ENCODE measurements at regions not wholly inside any gene's neighbourhood (a gene's known extent, or its start where the extent isn't known, plus 50 kb on each side); places are given as distances from the start of the nearest gene placed in this dataset.
"Not testable (repeated sequence)": the region's sequence is repeated elsewhere in the genome, so short reads cannot be mapped to it uniquely, and the experiment has no call there.

DNA sequence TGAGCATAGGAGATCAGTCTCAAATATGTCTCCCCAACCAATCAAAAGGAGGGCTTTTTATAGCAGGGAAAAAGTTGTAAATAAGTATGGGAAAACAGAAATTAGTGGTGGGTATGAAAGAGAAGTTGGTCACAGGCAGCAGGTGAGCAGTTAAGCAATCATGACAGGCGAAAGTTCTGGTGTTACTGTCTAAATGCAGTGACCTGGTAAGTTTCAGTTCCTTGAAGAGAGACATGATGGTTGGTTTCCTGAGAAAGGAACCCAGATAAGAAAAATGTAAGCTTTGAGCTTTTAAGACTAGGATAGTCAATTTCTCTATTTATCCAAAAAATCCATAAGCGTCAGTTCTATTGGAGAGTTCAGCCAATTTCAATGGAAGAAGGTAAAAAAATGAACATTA lies 466.2 kb upstream of the FLRT2 start:
- no peak for DNase-seq
- H3K36me3 Mint-ChIP-seq (ENCODE audit: insufficient read depth in 2 of 2), result no peaks in the 10 kb centered on the region

GRCh38 chr14:85071447-85071846 lies 458.5 kb upstream of the FLRT2 start:
- Mint-ChIP-seq H3K4me1 (ENCODE audit: low read depth) (no peaks in the 10 kb centered on the region), H3K4me3 (no peak overlapping the region), H3K36me3 (ENCODE audit: insufficient read depth in 2 of 2) (peaks cover 0 to 4% of the 10 kb centered on the region in 2 donors), H3K27ac (no peak overlapping the region), H3K27me3 (ENCODE audit: low read depth) (no peaks in the 10 kb centered on the region), H3K9me3 (peaks cover 0 to 6% of the 10 kb centered on the region in 2 donors)
- ATAC-seq (replicated peaks in 1 of 2), result no peak
- no peak for DNase-seq

More for the DNA sequence above, 466.2 kb upstream of the FLRT2 start:
- Mint-ChIP-seq H3K9me3 (peaks cover 4 to 6% of the 10 kb centered on the region in 2 donors), H3K4me1 (ENCODE audit: low read depth) (no peaks in the 10 kb centered on the region), H3K27ac (no peak overlapping the region), H3K4me3 (no peak overlapping the region), H3K27me3 (ENCODE audit: low read depth) (no peaks in the 10 kb centered on the region)
- no peak for ATAC-seq (replicated peaks in 1 of 2)

GRCh38 chr14:85074955-85075354 lies 455.0 kb upstream of the FLRT2 start:
- no peaks in the 10 kb centered on the region for H3K27me3 Mint-ChIP-seq (ENCODE audit: low read depth)
- peaks cover 0 to 4% of the 10 kb centered on the region in 2 donors for H3K36me3 Mint-ChIP-seq (ENCODE audit: insufficient read depth in 2 of 2)
- H3K4me1 Mint-ChIP-seq (ENCODE audit: low read depth), result no peaks in the 10 kb centered on the region
- DNase-seq (no peak), ATAC-seq (replicated peaks in 1 of 2) (no peak)
- no peak overlapping the region for H3K4me3 Mint-ChIP-seq
- peaks cover 2 to 3% of the 10 kb centered on the region in 2 donors for H3K9me3 Mint-ChIP-seq
- H3K27ac Mint-ChIP-seq, result no peak overlapping the region

DNA sequence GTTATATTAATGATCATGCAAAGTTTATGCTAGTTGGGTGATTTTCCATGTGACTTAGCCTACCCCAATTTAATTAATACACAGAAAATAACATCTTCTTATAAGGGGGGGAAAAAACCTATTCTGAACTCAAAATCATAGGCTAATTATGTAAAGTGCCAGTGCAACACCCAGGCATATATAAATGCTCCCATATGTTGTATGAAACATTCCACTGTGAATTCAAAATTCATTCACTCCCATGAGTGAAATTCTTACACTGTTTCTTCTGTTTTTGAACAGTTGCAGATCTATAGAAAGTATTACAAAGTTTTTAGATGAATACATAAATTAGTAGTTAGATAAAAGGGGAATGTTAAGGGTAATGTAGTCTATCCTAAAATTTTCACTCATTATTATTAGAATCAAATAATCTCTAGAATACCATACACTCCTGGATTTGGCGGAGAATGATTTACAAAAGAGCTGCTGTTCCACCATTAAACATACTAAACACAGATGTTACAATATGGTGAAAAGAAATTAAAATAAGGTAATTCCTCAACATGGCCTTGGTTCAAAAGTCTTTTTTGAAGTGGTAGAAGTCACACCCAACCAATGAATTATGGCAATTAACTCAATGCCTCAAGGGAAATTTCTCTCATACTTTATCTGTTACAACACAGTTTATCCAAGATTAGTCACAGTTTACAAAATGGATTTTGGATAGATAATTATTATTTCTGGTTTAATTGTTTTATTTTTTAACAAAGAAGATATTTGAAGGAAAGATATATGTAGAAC lies 454.1 kb upstream of the FLRT2 start:
- H3K27ac Mint-ChIP-seq, result no peak overlapping the region
- no peaks in the 10 kb centered on the region for H3K36me3 Mint-ChIP-seq (ENCODE audit: insufficient read depth in 2 of 2)
- no peaks in the 10 kb centered on the region for H3K27me3 Mint-ChIP-seq (ENCODE audit: low read depth)
- H3K9me3 Mint-ChIP-seq, result peaks cover under 1 to 2% of the 10 kb centered on the region in 2 donors
- DNase-seq (no peak), ATAC-seq (replicated peaks in 1 of 2) (no peak)
- H3K4me3 Mint-ChIP-seq, result no peak overlapping the region
- H3K4me1 Mint-ChIP-seq (ENCODE audit: low read depth), result no peaks in the 10 kb centered on the region

DNA sequence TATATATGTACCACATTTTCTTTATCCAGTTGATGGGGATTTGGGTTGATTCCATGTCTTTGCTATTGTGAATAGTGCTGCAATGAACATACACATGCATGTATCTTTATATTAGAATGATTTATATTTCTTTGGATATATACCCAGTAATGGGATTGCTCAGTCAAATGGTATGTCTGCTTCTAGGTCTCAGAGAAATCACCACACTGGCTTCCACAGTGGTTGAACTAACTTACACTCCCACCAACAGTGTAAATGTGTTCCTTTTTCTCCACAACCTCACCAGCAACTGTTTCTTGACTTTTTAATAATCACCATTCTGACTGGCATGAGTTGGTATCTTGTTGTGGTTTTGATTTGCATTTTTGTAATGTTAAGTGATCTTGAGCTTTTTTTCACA lies 452.2 kb upstream of the FLRT2 start:
- not testable (repeated sequence) for H3K27ac Mint-ChIP-seq; H3K9me3 Mint-ChIP-seq; H3K36me3 Mint-ChIP-seq (ENCODE audit: insufficient read depth in 2 of 2); H3K4me3 Mint-ChIP-seq; H3K27me3 Mint-ChIP-seq (ENCODE audit: low read depth); ATAC-seq (replicated peaks in 1 of 2); H3K4me1 Mint-ChIP-seq (ENCODE audit: low read depth); DNase-seq

DNA sequence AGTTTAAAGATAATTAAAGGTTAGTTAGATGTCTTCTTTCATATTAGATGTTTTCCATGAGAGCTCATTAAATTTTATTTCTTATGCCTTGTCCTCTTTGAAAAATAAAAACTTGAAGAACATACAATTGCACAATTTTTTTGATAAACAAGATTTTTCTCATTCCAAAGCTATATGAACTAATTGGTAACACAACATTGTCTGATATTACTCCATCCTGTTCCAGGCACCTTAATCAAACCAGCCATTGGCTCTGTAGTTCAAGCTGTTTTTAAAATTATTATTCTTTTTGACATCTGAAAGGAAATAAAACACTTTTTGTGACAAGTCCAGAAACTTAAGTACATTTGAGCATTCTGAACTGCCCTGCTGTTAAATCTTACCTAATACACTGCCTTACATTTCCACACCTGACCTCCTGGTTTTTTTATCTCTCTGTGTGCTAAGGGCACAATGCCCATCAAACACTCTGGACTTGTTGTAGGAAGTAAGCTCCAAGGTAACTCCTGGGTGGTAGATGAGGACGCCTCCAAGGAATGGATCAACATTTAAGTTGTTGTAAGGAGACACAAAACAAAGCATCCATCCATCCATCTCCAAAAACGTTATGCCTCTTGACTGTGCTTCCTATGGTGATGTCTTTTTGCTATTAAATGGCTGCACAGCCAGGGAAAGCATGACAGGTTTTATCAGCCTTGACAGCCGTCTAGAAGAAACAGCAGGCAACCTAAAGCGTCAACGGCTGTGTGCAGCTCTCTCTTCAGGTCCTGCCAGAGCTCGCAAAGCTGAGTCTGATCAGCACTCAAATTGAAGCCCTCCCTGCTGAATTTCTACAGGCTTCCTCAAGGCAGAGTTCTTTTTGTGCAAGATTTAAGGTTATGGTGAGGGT lies 449.9 kb upstream of the FLRT2 start:
- Mint-ChIP-seq H3K27ac (no peak overlapping the region), H3K4me1 (ENCODE audit: low read depth) (no peaks in the 10 kb centered on the region), H3K27me3 (ENCODE audit: low read depth) (no peaks in the 10 kb centered on the region), H3K9me3 (peaks cover 6 to 7% of the 10 kb centered on the region in 2 donors), H3K36me3 (ENCODE audit: insufficient read depth in 2 of 2) (no peaks in the 10 kb centered on the region), H3K4me3 (no peak overlapping the region)
- ATAC-seq (replicated peaks in 1 of 2) (no peak), DNase-seq (no peak)

- no peak overlapping the region for H3K27ac Mint-ChIP-seq
- H3K9me3 Mint-ChIP-seq, result peaks cover 4 to 9% of the 10 kb centered on the region in 2 donors
- DNase-seq (no peak), ATAC-seq (replicated peaks in 1 of 2) (no peak)
- no peaks in the 10 kb centered on the region for H3K27me3 Mint-ChIP-seq (ENCODE audit: low read depth)
- H3K36me3 Mint-ChIP-seq (ENCODE audit: insufficient read depth in 2 of 2), result no peaks in the 10 kb centered on the region
- H3K4me3 Mint-ChIP-seq, result no peak overlapping the region
- no peaks in the 10 kb centered on the region for H3K4me1 Mint-ChIP-seq (ENCODE audit: low read depth)
Measured at GRCh38 chr14:85084344-85084743, 445.6 kb upstream of the FLRT2 start.

- no peaks in the 10 kb centered on the region for H3K36me3 Mint-ChIP-seq (ENCODE audit: insufficient read depth in 2 of 2)
- no peak overlapping the region for H3K27ac Mint-ChIP-seq
- H3K9me3 Mint-ChIP-seq, result peaks cover 7 to 9% of the 10 kb centered on the region in 2 donors
- no peaks in the 10 kb centered on the region for H3K4me1 Mint-ChIP-seq (ENCODE audit: low read depth)
- no peak overlapping the region for H3K4me3 Mint-ChIP-seq
- no peaks in the 10 kb centered on the region for H3K27me3 Mint-ChIP-seq (ENCODE audit: low read depth)
- ATAC-seq (replicated peaks in 1 of 2) (no peak), DNase-seq (no peak)
Measured at GRCh38 chr14:85085981-85086380, 444.0 kb upstream of the FLRT2 start.

- ATAC-seq (replicated peaks in 1 of 2) (no peak), DNase-seq (no peak)
- H3K27me3 Mint-ChIP-seq (ENCODE audit: low read depth), result no peaks in the 10 kb centered on the region
- no peak overlapping the region for H3K4me3 Mint-ChIP-seq
- no peaks in the 10 kb centered on the region for H3K4me1 Mint-ChIP-seq (ENCODE audit: low read depth)
- H3K36me3 Mint-ChIP-seq (ENCODE audit: insufficient read depth in 2 of 2), result no peaks in the 10 kb centered on the region
- no peak overlapping the region for H3K27ac Mint-ChIP-seq
- peaks cover 2 to 8% of the 10 kb centered on the region in 2 donors for H3K9me3 Mint-ChIP-seq
Measured at GRCh38 chr14:85087201-85087600, 442.7 kb upstream of the FLRT2 start.

GRCh38 chr14:85088192-85088591 lies 441.8 kb upstream of the FLRT2 start:
- no peak for ATAC-seq (replicated peaks in 1 of 2)
- Mint-ChIP-seq H3K36me3 (ENCODE audit: insufficient read depth in 2 of 2) (no peaks in the 10 kb centered on the region), H3K4me1 (ENCODE audit: low read depth) (no peaks in the 10 kb centered on the region), H3K4me3 (no peak overlapping the region), H3K9me3 (peaks cover 2 to 4% of the 10 kb centered on the region in 2 donors), H3K27ac (no peak overlapping the region), H3K27me3 (ENCODE audit: low read depth) (no peaks in the 10 kb centered on the region)
- no peak for DNase-seq

- H3K9me3 Mint-ChIP-seq, result peaks cover 2 to 8% of the 10 kb centered on the region in 2 donors
- no peaks in the 10 kb centered on the region for H3K36me3 Mint-ChIP-seq (ENCODE audit: insufficient read depth in 2 of 2)
- H3K27me3 Mint-ChIP-seq (ENCODE audit: low read depth), result no peaks in the 10 kb centered on the region
- no peaks in the 10 kb centered on the region for H3K4me1 Mint-ChIP-seq (ENCODE audit: low read depth)
- no peak overlapping the region for H3K27ac Mint-ChIP-seq
- H3K4me3 Mint-ChIP-seq, result no peak overlapping the region
- no peak for ATAC-seq (replicated peaks in 1 of 2)
- no peak for DNase-seq
Measured at GRCh38 chr14:85090681-85091080, 439.3 kb upstream of the FLRT2 start.

DNA sequence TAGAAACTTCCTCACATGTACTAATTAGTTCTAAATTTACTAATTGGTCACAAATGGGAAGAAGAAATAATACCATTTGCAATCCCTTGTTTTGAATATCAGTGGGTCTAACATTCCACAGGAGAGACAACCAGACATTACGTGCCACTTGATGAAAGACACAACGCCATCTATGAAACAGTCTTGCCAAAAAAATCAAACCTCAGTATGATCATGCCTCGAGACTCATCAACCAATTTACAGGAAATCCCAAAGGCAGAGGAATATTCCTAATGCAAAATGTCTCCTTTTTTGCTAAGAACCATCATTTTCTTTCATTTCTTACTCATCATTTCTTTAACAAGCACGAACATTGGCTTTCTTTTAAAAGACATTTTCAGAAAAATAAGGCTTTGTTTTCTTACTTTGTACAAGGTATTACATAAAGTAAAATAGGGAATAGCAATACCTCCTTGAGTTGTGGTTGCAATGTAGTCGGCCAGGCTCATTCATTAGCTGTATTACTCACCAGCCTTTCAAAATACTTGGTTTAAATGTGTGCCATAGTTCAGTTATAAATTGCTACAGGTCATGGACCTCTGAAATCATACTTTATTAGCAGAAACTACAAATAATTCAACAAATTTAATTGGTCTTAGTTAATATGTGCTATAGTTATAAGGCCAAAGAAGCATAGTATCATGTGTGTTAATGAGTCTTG lies 436.2 kb upstream of the FLRT2 start:
- H3K27ac Mint-ChIP-seq, result no peak overlapping the region
- ATAC-seq (replicated peaks in 1 of 2), result no peak
- no peak for DNase-seq
- H3K4me3 Mint-ChIP-seq, result no peak overlapping the region
- peaks cover 2 to 6% of the 10 kb centered on the region in 2 donors for H3K9me3 Mint-ChIP-seq
- H3K27me3 Mint-ChIP-seq (ENCODE audit: low read depth), result no peaks in the 10 kb centered on the region
- no peaks in the 10 kb centered on the region for H3K4me1 Mint-ChIP-seq (ENCODE audit: low read depth)
- no peaks in the 10 kb centered on the region for H3K36me3 Mint-ChIP-seq (ENCODE audit: insufficient read depth in 2 of 2)

DNA sequence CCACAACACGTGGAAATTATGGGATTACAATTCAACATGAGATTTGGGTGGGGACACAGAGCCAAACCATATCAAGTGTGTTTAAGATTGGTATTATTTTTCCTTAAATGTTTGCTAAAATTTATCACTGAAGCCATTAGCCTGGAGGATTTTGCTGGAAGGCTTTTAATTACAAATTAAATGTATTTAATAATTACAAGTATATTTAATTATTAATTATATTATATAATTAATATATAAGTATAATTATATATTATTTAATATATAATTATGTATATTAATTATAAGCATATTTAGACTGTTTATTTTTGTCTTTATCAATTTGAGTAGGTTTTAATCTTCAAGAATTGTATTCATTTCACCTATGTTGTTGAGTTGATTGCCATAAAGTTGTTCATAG lies 427.4 kb upstream of the FLRT2 start:
- Mint-ChIP-seq H3K4me3 (no peak overlapping the region), H3K27me3 (ENCODE audit: low read depth) (no peaks in the 10 kb centered on the region), H3K9me3 (peaks cover 0 to 8% of the 10 kb centered on the region in 2 donors), H3K36me3 (ENCODE audit: insufficient read depth in 2 of 2) (peaks cover 0 to 2% of the 10 kb centered on the region in 2 donors), H3K4me1 (ENCODE audit: low read depth) (no peaks in the 10 kb centered on the region), H3K27ac (no peak overlapping the region)
- DNase-seq (no peak), ATAC-seq (replicated peaks in 1 of 2) (no peak)

All from activated T-cell treated with anti-CD3 and anti-CD28 coated beads, Interleukin-2, amount 50 U/mL, for 72 hours (primary cell).